ENCODE measurements at regions not wholly inside any gene's neighbourhood (a gene's known extent, or its start where the extent isn't known, plus 50 kb on each side); places are given as distances from the start of the nearest gene placed in this dataset.

DNA sequence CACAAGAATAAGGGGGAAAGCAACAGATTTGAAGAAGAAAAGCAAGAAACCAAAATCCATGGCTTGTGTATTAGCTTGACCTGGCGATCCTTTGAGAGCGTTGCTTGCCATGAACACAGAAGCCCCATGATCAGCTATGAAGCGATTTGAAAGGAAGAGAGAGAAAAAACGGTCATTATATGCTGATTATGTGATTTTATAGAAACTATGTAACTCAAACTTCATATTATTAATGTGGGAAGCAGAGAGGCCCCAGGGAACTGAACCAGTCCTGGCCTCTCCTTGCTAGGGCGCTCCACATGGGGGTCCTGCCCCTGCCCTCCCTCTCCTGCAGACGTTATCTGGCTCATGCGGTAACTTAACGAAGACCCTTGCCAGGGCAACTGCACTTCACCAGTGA is 306.1 kb upstream of the ADARB2 start:
- Histone ChIP-seq H3K9me3 (ENCODE audit: low read length) (no peaks in the 10 kb centered on the region), H4K20me1 (ENCODE audit: insufficient read depth, low read length) (no peaks in the 10 kb centered on the region), H3K4me1 (ENCODE audit: insufficient read depth, low read length, poor library complexity, severe bottlenecking) (no peaks in the 10 kb centered on the region), H3K4me3 (ENCODE audit: low read depth, low read length, poor library complexity, severe bottlenecking) (no peak overlapping the region), H3K9me2 (ENCODE audit: insufficient read depth, low read length) (no peaks in the 10 kb centered on the region), H3K27ac (ENCODE audit: low read depth, low read length, poor library complexity, severe bottlenecking) (no peak overlapping the region), H3K4me2 (ENCODE audit: low read length) (no peak overlapping the region), H3K79me2 (ENCODE audit: insufficient read depth, low read depth, low read length) (no peaks in the 10 kb centered on the region), H2AFZ (ENCODE audit: low read length) (no peak overlapping the region), H3K36me3 (ENCODE audit: insufficient read depth, low read length) (no peaks in the 10 kb centered on the region)
- no peak for DNase-seq (ENCODE audit: low spot score)
- ChIA-PET CTCF (ENCODE audit: unreplicated experiment) (no interaction called here), POLR2A (no interaction called here)
- intact Hi-C loops (cut with micrococcal nuclease; ENCODE audit: unreplicated experiment): no loop called here
- no TSS peak for BruUV-seq (replicated peaks)
- TF ChIP-seq EZH2phosphoT487 (IDR thresholded peaks at IDR 0.05; ENCODE audit: borderline replicate concordance, low read depth, low read length): no peak
- TF ChIP-seq, protein P1, sequence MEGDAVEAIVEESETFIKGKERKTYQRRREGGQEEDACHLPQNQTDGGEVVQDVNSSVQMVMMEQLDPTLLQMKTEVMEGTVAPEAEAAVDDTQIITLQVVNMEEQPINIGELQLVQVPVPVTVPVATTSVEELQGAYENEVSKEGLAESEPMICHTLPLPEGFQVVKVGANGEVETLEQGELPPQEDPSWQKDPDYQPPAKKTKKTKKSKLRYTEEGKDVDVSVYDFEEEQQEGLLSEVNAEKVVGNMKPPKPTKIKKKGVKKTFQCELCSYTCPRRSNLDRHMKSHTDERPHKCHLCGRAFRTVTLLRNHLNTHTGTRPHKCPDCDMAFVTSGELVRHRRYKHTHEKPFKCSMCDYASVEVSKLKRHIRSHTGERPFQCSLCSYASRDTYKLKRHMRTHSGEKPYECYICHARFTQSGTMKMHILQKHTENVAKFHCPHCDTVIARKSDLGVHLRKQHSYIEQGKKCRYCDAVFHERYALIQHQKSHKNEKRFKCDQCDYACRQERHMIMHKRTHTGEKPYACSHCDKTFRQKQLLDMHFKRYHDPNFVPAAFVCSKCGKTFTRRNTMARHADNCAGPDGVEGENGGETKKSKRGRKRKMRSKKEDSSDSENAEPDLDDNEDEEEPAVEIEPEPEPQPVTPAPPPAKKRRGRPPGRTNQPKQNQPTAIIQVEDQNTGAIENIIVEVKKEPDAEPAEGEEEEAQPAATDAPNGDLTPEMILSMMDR (conservative IDR thresholded peaks at IDR 0.05; ENCODE audit: low read length): no peak

DNA sequence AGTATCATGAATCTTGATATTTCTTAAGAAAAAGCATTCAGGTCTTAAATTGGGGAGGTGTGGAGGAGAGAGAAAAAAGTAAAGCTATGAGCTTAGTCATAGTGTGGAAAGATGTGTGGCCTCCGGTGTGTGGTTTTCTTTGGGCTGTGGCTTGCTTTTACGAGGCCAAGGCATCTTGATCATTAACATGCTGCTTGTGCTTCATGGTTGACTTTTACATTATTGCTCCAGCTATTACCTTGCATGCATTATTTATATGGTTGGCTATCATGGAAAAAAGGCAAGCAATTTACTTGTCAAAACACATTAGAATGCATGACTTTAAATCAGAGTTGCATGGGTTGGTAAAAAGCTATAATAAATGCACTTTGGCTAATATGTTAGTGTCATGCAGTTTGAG is 300.7 kb upstream of the ADARB2 start:
- Histone ChIP-seq H3K36me3 (ENCODE audit: insufficient read depth, low read length) (no peaks in the 10 kb centered on the region), H3K9me3 (ENCODE audit: low read length) (no peaks in the 10 kb centered on the region), H3K79me2 (ENCODE audit: insufficient read depth, low read depth, low read length) (no peaks in the 10 kb centered on the region), H3K4me2 (ENCODE audit: low read length) (no peak overlapping the region), H4K20me1 (ENCODE audit: insufficient read depth, low read length) (no peaks in the 10 kb centered on the region), H3K4me3 (ENCODE audit: low read depth, low read length, poor library complexity, severe bottlenecking) (no peak overlapping the region), H2AFZ (ENCODE audit: low read length) (no peak overlapping the region), H3K27ac (ENCODE audit: low read depth, low read length, poor library complexity, severe bottlenecking) (no peak overlapping the region), H3K9me2 (ENCODE audit: insufficient read depth, low read length) (no peaks in the 10 kb centered on the region), H3K4me1 (ENCODE audit: insufficient read depth, low read length, poor library complexity, severe bottlenecking) (no peaks in the 10 kb centered on the region)
- POLR2A ChIA-PET: no interaction called here
- CTCF ChIA-PET (ENCODE audit: unreplicated experiment): no interaction called here
- TF ChIP-seq, protein P1 (conservative IDR thresholded peaks at IDR 0.05; ENCODE audit: low read length): no peak
- BruUV-seq (replicated peaks): no TSS peak
- intact Hi-C loops (cut with micrococcal nuclease; ENCODE audit: unreplicated experiment): no loop called here
- DNase-seq (ENCODE audit: low spot score): no peak

DNA sequence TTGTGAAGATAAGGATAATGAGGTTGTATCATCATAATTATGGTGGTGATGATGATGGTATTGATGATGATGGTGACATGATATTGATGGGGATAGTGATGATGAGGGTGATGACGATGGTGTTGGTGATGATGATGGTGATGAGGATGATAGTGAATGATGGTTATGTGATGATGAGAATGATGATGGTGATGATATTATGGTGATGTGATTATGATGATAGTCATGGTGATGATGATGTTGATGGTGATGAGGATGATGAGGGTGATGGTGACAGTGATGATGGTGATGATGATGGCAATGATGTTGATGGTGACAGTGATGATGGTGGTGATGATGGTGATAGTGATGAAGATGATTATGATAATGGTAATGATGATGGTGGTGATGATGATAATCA is 299.9 kb upstream of the ADARB2 start:
- BruUV-seq (replicated peaks): no TSS peak
- CTCF ChIA-PET (ENCODE audit: unreplicated experiment): no interaction called here
- Histone ChIP-seq H3K4me1 (ENCODE audit: insufficient read depth, low read length, poor library complexity, severe bottlenecking) (no peaks in the 10 kb centered on the region), H3K27ac (ENCODE audit: low read depth, low read length, poor library complexity, severe bottlenecking) (no peak overlapping the region), H3K9me3 (ENCODE audit: low read length) (no peaks in the 10 kb centered on the region), H3K36me3 (ENCODE audit: insufficient read depth, low read length) (no peaks in the 10 kb centered on the region), H2AFZ (ENCODE audit: low read length) (no peak overlapping the region), H3K4me2 (ENCODE audit: low read length) (no peak overlapping the region), H3K79me2 (ENCODE audit: insufficient read depth, low read depth, low read length) (no peaks in the 10 kb centered on the region), H4K20me1 (ENCODE audit: insufficient read depth, low read length) (no peaks in the 10 kb centered on the region), H3K4me3 (ENCODE audit: low read depth, low read length, poor library complexity, severe bottlenecking) (no peak overlapping the region), H3K9me2 (ENCODE audit: insufficient read depth, low read length) (no peaks in the 10 kb centered on the region)
- intact Hi-C loops (cut with micrococcal nuclease; ENCODE audit: unreplicated experiment): no loop called here
- POLR2A ChIA-PET: no interaction called here
- DNase-seq (ENCODE audit: low spot score): no peak
- TF ChIP-seq, protein P1 (conservative IDR thresholded peaks at IDR 0.05; ENCODE audit: low read length): no peak
- TF ChIP-seq EZH2phosphoT487 (IDR thresholded peaks at IDR 0.05; ENCODE audit: borderline replicate concordance, low read depth, low read length): no peak
